GM21447 (cell line): ENCODE measurements at regions not wholly inside any gene's neighbourhood (a gene's known extent, or its start where the extent isn't known, plus 50 kb on each side); places are given as distances from the start of the nearest gene placed in this dataset.

Source experiments
- ATAC-seq: cut with Tn5 transposase; IDR thresholded peaks from one replicate; pipeline ENCODE4 v1.9.1; 2021; ENCODE audit not compliant: unreplicated experiment

DNA sequence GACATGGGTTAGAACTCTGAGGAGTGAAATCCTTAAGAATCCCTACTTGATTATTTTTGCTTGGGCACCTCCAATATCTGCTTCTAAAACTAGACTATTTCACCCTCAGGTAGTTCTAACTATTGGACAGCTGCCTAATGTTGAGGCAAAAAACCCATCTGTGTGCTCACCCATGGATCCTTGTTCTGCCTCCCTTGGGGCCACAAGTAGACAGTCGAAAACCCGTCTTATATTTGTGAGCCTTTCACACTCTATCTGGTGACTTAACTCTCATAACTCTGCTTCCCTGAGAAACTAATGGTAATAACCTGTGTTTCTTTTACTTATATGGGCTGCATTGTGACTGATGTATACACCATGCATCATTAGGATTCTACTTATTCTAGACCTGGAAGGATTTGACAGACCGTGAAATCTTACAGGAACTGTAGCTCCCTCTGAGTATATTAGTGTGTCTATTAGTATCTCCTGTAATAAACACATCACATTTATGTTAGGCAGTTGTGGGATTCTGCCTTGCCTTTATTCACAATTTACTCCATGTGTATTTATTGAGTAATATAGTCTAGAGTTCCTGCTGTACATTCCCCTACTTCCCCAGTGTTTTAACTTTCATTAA is 94.6 kb upstream of the SGCD start:
- no peak for ATAC-seq

DNA sequence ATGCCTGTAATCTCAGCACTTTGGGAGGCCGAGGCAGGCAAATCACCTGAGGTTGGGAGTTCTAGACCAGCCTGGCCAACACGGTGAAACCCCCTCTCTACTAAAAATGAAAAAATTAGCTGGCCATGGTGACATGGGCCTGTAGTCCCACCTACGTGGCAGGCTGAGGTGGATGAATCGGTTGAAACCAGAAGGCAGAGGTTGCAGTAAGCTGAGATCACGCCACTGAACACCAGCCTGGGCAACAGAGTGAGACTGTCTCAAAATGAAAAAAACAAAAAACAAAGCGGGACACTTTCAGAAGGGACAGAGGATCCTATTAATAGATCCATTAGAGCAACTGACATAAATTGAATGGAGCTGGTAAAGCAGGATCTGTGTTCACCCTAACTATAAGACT is 89.6 kb upstream of the SGCD start:
- ATAC-seq, result no peak

DNA sequence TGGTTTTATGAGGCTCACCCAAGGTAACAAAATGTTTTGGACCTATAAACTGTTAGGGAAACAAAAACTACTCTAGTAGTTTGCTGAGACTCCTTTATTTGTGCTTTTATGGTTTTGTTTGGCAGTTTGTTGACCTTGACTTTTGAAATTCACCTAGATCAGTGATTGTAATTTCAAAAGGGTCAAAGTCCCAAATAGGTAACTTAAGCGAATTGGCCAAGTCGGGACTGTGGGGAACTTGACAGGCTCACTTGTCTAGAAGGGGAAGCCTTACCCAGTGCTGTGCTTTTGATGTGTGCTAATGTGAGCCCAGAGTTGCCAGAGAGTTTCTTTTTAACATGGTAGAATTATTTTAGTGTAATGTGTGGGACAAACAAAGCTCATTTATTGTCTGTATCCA is 87.2 kb upstream of the SGCD start:
- ATAC-seq, result no peak

DNA sequence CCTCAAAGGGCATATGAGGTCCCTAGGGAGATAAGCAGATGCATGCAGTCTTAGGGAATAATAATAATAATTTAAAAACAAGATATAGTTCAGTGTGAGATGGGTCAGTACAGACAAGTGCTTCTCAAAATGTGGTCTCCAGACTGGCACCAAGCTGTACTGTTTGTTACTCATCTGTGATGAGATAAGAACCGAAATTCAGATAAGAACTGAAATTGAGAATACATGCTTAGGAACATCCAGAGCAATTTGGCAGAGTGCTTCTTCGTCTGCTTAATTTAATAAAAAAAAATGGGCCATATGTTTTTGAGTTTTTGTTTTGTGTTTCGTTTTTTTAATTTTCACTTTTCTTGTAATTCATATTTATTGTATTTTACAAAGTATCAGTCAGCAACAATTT is 86.5 kb upstream of the SGCD start:
- ATAC-seq, result no peak

DNA sequence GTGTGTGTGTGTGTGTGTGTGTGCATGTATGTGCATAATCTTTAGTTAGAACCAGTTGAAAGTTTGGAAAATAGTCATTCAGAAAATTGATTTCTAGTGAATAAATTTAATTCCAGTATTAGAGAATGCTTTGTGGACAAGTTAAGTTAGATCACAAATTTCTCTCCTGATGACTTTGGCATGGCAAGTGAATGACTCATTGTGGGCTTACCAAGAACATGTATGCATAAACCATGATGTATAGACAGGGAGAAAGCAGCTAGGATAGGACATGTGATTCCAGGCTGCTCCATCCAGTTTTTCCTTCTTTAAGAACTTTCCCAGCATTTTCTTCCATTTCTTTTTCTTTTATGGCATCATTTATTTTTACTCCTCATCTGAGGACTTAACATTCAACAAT is 85.7 kb upstream of the SGCD start:
- ATAC-seq, result no peak

DNA sequence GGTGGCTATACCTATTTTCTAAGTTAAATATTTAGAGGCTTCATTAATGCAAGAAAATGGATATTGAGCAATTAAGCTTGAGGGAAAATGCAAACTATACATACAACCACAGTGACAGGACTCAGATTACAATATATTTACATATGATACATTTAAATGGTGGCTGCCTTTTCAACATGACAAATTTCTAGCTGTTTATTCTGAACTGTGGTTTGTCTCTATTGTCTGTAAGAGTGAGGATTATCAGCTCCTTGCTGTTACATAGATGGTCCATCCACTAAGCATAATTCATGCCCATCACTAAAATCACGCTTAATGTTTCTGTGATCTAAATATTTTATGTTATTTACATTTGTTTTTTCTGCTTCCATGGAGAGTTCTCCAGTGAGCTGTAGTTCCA is 81.1 kb upstream of the SGCD start:
- ATAC-seq, result no peak

DNA sequence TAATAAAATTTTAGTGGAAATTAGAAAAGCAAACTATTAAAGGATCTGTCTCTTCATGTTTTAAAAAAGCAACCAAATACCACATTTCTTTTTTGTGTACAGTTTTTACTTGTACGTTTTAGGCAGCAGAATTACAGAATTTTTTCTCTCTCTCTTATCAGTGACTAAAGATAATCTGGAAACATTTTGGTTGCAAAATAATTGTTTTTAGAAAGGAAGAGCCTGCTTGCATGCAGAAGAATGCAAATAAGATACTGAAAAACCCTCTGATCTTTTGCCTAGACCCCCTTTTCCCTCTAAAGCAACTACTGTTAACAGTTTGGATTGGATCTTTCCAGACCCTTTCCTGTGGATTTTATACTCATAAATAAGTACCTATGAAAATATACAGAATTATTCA is 75.9 kb upstream of the SGCD start:
- no peak for ATAC-seq

DNA sequence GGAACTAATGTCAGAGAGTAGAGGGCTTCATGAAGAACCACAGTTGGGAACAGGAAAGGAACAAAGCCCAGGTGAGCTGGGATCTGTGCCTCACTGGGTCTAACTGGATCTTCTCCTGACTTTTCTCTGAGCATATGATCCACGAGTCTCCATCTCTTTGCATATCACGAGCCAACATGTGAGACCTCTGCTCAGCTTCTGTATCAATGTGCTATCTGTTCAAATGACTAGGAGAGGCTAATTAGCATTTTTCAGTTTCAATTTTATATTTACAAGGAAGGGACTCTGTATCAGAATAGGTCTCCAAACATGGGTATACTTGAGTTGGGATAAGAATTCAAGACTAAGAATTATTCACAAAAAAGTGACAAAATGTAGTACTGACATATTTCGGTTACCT is 73.8 kb upstream of the SGCD start:
- ATAC-seq, result no peak

DNA sequence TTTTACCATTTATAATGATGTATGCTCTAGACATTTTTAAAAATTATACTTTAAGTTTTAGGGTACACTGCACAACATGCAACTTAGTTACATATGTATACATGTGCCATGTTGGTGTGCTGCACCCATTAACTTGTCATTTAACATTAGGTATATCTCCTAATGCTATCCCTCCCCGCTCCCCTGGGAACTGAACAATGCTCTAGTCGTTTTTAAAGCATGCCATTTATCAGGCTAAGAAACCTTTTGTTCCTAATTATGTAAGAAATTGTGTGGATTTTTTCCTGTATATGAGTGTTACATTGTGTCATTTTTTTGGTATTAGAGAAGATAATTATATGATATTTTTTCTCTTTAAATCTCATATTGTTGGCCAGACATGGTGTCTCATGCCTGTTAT is 72.8 kb upstream of the SGCD start:
- no peak for ATAC-seq

DNA sequence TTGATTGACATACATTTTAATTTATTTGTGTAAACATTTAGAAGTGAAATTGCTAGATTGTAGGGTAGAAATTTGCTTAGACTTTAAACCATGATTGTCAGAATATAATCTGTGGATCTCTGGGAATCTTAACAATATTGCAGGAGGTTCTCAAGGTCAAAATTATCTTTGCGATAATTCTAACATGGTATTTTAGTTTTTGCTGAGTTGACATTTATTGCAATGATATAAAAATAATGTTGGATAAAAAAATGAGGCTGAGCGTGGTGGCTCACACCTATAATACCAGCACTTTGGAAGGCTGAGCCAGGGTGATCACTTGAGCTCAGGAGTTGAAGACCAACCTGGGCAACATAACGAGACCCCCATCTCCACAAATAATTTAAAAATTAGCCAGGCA is 70.3 kb upstream of the SGCD start:
- no peak for ATAC-seq

DNA sequence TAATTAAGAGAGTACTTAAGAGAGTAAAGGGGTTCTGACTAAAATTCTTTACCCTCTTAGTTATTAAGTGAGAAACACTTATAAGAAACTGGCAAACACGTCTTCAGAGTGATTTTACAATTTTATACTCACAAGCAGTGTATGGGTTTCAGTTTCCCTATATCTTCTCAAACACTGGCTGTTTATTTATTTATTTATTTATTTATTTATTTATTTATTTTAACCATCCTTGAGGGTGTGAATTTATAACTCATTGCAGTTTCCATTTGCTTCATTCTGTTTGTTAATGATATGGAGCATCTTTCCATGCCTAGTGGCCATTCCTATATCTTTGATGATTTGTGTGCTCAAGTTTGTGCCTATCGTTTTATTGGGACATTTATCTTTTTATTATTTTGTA is 68.0 kb upstream of the SGCD start:
- ATAC-seq, result no peak

DNA sequence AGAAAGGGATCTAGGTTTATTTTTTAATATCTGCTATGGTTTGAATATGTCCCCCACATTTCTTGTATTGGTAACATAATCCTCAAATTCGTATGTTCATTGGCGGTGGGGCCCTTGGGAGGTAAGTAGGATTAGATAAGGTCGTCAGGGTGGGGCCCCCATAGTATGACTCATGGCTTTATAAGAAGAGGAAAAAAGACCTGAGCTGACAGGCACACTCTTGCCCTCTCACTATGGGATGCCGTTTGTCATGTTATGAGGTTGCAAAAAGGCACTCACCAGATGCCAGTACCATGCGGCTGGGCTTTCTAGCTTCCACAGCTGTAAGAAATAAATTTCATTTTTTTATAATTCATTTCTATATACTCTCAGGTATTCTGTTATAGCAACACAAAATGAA is 67.3 kb upstream of the SGCD start:
- no peak for ATAC-seq

DNA sequence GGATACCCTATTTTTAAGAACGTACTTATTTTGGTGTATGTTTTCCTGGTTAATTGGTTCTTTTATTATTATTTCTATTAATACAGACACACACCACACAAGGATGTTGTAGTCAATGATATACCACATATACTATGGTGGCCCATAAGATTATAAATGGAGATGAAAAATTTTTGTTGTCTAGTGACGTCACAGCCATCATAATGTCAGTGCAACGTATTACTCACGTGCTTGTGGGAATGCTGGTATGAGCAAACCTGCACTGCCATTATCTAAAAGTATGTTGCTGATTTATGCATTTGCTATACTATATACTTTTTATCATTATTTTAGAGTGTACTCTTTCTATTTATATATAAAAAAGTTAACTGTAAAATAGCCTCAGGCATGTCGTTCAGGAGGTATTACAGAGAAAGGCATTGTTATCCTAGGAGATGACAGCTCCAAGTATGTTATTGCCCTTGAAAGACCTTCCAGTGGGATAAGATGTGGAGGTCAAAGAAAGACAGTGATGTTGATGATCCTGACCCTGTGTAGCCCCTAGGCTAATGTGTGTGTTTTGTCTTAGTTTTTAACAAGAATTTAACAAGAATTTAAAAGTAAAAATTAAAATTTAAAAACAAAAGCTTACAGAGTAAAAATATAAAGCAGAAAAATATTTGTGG is 65.6 kb upstream of the SGCD start:
- no peak for ATAC-seq

DNA sequence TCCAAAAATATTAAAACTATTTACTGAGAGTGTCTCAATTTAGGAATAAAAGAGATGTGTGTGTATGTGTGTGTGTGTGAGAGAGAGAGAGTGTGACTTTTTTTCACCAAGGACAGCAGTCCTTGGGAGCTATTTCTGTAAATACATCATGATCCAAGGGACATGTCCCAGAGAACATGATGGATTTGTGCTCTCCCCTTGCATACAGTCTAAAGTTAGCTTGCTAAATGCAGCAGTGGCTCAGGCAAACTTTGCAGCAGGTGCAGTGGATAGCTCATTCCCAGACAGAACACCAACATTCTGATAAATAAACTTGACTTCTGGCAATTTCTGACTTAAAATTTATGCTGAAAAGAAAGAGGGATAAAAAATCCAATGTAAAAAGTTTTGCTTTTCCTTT is 55.4 kb upstream of the SGCD start:
- ATAC-seq, result no peak

DNA sequence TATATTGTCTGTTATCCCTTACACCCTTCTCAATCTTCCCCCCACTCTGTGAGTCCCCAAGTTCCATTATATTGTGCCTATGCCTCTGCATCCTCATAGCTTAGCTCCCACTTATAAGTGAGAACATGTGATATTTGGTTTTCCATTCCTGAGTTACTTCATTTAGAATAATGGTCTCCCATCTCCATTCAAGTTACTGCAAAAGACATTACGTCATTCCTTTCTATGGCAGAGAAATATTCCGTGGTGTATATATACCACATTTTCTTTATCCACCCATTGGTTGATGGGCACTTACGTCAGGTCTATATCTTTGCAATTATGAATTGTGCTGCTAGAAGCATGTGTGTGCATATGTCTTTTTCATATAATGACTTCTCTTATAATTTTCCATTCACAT is 54.8 kb upstream of the SGCD start:
- ATAC-seq, result no peak

DNA sequence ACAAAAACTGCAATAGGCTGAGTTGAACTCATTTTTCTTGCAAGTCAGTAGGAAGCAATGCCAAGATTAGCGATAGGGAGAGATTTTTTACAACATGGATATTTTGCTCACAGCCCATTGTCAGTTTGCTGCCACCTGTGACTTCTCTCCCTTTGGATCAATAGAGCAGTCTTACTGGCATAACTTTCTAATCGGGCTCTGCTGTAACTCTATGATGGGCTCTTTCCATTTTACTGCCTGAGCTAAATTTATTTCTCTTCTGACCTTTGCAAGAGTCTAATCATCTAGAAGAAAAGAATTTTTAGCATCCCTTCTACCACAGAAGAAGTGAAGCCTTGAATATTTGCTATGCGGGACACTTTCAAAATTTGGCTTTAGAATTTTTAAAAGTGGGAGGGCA is 53.6 kb upstream of the SGCD start:
- ATAC-seq, result no peak

DNA sequence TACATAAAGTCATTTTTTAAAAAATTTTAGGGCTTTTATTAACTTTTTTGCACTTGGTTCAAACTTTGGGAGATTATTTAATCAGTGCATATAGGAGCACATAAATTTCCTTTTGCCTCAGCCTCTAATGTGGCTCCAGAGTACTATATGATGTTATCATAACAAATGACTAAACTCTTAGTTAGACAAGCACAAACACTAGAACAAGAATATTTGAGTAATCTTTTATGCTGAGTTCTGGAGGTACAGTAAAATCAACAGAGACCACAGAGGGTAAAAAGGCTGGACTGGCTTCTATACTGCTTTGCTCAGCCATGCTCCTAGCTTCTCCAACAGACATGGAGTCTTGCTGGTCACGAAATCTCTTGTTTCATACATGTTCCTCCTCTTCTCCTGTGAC is 52.5 kb upstream of the SGCD start:
- no peak for ATAC-seq
